ENCODE measurements at regions not wholly inside any gene's neighbourhood (a gene's known extent, or its start where the extent isn't known, plus 50 kb on each side); places are given as distances from the start of the nearest gene placed in this dataset.

DNA sequence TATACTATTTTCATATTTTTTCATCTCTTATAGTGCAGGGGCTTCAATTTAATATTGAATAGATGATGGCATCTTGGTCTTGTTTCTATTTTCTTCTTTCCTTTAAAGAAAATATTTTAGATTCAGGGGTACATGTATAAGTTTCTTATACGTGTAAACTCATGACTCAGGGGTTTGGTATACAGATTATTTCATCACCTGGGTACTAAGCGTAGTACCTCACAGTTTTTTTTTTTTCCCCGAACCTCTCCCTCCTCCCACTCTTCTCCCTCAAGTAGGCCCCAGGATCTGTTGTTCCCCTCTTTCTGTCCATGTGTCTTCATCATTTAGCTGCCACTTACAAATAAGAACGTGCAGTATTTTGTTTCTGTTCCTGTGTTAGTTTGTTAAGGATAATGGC is 172.6 kb downstream of the TMTC3 start:
- peaks cover 26% of the 10 kb centered on the region for H3K27me3 ChIP-seq (ENCODE audit: control insufficient read depth, insufficient read depth, low read length, poor library complexity, severe bottlenecking)
- H3K27ac ChIP-seq (ENCODE audit: low read depth, low read length): no peak overlapping the region
- H3K27me3 Mint-ChIP-seq (ENCODE audit: insufficient read depth): peaks cover 20% of the 10 kb centered on the region
- no peak for DNase-seq
- H3K9ac ChIP-seq (ENCODE audit: extremely low read depth, low read length, poor library complexity, severe bottlenecking): no peak overlapping the region
- H3K9me3 Mint-ChIP-seq: no peaks in the 10 kb centered on the region
- H3K4me1 ChIP-seq (ENCODE audit: control insufficient read depth, insufficient read depth, low read length): no peaks in the 10 kb centered on the region
- no peaks in the 10 kb centered on the region for H3K9me3 ChIP-seq (ENCODE audit: control insufficient read depth, low read length)
- TF ChIP-seq, protein P1, sequence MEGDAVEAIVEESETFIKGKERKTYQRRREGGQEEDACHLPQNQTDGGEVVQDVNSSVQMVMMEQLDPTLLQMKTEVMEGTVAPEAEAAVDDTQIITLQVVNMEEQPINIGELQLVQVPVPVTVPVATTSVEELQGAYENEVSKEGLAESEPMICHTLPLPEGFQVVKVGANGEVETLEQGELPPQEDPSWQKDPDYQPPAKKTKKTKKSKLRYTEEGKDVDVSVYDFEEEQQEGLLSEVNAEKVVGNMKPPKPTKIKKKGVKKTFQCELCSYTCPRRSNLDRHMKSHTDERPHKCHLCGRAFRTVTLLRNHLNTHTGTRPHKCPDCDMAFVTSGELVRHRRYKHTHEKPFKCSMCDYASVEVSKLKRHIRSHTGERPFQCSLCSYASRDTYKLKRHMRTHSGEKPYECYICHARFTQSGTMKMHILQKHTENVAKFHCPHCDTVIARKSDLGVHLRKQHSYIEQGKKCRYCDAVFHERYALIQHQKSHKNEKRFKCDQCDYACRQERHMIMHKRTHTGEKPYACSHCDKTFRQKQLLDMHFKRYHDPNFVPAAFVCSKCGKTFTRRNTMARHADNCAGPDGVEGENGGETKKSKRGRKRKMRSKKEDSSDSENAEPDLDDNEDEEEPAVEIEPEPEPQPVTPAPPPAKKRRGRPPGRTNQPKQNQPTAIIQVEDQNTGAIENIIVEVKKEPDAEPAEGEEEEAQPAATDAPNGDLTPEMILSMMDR (conservative IDR thresholded peaks at IDR 0.05): no peak
- H3K4me3 Mint-ChIP-seq: no peak overlapping the region
- WGBS, 2 experiments (ENCODE audit: insufficient coverage in 1 of 2, insufficient read length in 1 of 2): 87 to 100% methylated on average over 3 to 4 of the region's 4 CpGs
- H3K36me3 Mint-ChIP-seq (ENCODE audit: low read depth): no peaks in the 10 kb centered on the region
- no peaks in the 10 kb centered on the region for H3K36me3 ChIP-seq (ENCODE audit: control insufficient read depth, insufficient read depth, low read length)
- no peak overlapping the region for H3K27ac Mint-ChIP-seq
- H3K4me1 Mint-ChIP-seq: peaks cover 3% of the 10 kb centered on the region
- H3K4me3 ChIP-seq (ENCODE audit: low read length): no peak overlapping the region

DNA sequence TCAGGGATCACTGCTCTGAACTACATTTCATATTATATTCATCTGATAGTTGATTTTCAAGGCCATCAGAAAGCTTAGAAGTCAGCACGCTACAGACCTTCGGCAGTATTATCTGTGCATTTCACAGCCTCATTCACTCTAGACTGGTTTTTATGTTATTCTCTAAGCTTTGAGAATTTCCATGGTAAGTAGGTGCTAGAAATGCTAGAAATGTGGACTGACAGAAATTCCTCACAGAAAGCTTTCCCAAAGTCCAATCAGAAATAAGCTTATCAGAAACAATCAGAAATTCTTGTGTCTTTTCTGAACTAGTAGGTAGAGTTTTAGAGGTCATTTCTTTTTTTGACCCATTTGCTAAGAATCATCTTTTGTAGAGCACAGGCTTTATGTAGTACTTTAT is 176.6 kb downstream of the TMTC3 start:
- peaks cover 3% of the 10 kb centered on the region for H3K4me1 Mint-ChIP-seq
- H3K36me3 Mint-ChIP-seq (ENCODE audit: low read depth): no peaks in the 10 kb centered on the region
- H3K27me3 Mint-ChIP-seq (ENCODE audit: insufficient read depth): peaks cover 12% of the 10 kb centered on the region
- TF ChIP-seq, protein P1 (conservative IDR thresholded peaks at IDR 0.05): no peak
- H3K27ac Mint-ChIP-seq: no peak overlapping the region
- Histone ChIP-seq H3K9ac (ENCODE audit: extremely low read depth, low read length, poor library complexity, severe bottlenecking) (no peak overlapping the region), H3K4me3 (ENCODE audit: low read length) (no peak overlapping the region), H3K27me3 (ENCODE audit: control insufficient read depth, insufficient read depth, low read length, poor library complexity, severe bottlenecking) (peaks cover 5% of the 10 kb centered on the region), H3K4me1 (ENCODE audit: control insufficient read depth, insufficient read depth, low read length) (no peaks in the 10 kb centered on the region), H3K27ac (ENCODE audit: low read depth, low read length) (no peak overlapping the region), H3K9me3 (ENCODE audit: control insufficient read depth, low read length) (peaks cover 11% of the 10 kb centered on the region), H3K36me3 (ENCODE audit: control insufficient read depth, insufficient read depth, low read length) (no peaks in the 10 kb centered on the region)
- no peak overlapping the region for H3K4me3 Mint-ChIP-seq
- WGBS, 2 experiments (ENCODE audit: insufficient coverage in 1 of 2, insufficient read length in 1 of 2): 100% methylated on average over 2 of the region's 2 CpGs
- no peak for DNase-seq
- H3K9me3 Mint-ChIP-seq: peaks cover 4% of the 10 kb centered on the region

DNA sequence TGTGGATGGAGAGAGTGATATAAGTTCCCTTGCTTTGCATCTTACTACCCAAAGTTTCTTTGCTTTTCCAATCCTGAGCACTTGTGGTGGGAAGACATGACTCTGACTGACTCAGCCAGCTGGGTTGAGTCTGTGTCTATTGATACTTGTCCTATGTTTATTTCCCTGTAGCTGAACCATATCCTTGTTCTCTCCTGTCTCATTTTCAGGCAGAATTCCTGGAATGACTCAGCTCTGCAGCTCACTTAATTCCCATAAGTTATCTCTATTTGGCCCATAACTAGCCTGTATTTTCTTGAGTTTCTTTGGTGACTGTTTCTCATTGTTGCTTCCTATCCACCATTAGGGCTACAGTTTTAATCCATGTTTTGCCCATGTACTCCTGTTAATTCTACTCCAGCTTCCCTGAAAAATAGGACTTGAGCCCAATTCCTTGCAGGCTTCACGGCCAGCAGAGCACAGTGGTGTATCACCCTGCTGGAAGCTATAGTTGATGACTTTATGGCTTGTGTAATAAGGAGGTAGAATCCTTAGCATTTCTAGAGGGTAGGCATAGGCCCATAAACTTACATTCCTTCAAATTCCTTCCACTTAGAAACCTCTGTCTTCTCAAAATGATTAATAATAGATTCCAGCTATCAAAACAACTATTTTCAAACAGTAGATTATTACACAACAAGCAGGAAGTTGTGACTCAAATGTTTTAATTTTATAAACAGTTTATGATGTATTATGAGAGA is 183.1 kb downstream of the TMTC3 start:
- H3K9me3 ChIP-seq (ENCODE audit: control insufficient read depth, low read length): peaks cover 11% of the 10 kb centered on the region
- H3K9ac ChIP-seq (ENCODE audit: extremely low read depth, low read length, poor library complexity, severe bottlenecking): no peak overlapping the region
- no peak overlapping the region for H3K27ac ChIP-seq (ENCODE audit: low read depth, low read length)
- Mint-ChIP-seq H3K4me1 (no peaks in the 10 kb centered on the region), H3K27ac (no peak overlapping the region), H3K9me3 (peaks cover 8% of the 10 kb centered on the region), H3K36me3 (ENCODE audit: low read depth) (no peaks in the 10 kb centered on the region), H3K4me3 (no peak overlapping the region), H3K27me3 (ENCODE audit: insufficient read depth) (peaks cover 1% of the 10 kb centered on the region)
- no peak for DNase-seq
- no peaks in the 10 kb centered on the region for H3K27me3 ChIP-seq (ENCODE audit: control insufficient read depth, insufficient read depth, low read length, poor library complexity, severe bottlenecking)
- no peaks in the 10 kb centered on the region for H3K36me3 ChIP-seq (ENCODE audit: control insufficient read depth, insufficient read depth, low read length)
- H3K4me1 ChIP-seq (ENCODE audit: control insufficient read depth, insufficient read depth, low read length): no peaks in the 10 kb centered on the region
- 100% methylated on average over 1 of the region's 1 CpG; no CpG with 5 or more reads in 1 of the 2 experiments for WGBS, 2 experiments (ENCODE audit: insufficient coverage in 1 of 2, insufficient read length in 1 of 2)
- TF ChIP-seq, protein P1 (conservative IDR thresholded peaks at IDR 0.05): no peak
- no peak overlapping the region for H3K4me3 ChIP-seq (ENCODE audit: low read length)

Measured in endodermal cell (in vitro differentiated cells).